ENCODE measurements at regions not wholly inside any gene's neighbourhood (a gene's known extent, or its start where the extent isn't known, plus 50 kb on each side); places are given as distances from the start of the nearest gene placed in this dataset.

- no peak for DNase-seq (ENCODE audit: low spot score)
Observed at GRCh38 chr3:67791620-67792019, 137.2 kb upstream of the SUCLG2 start.

GRCh38 chr3:67790043-67790442 lies 135.6 kb upstream of the SUCLG2 start:
- DNase-seq (ENCODE audit: low spot score), result no peak

- no peak for DNase-seq (ENCODE audit: low spot score)
Observed at GRCh38 chr3:67788396-67788795, 134.0 kb upstream of the SUCLG2 start.

GRCh38 chr3:67783281-67784250 lies 129.2 kb upstream of the SUCLG2 start:
- no peak for DNase-seq (ENCODE audit: low spot score)

- no peak for DNase-seq (ENCODE audit: low spot score)
Observed at GRCh38 chr3:67781871-67782270, 127.5 kb upstream of the SUCLG2 start.

- DNase-seq (ENCODE audit: low spot score), result no peak
Observed at GRCh38 chr3:67781218-67781617, 126.8 kb upstream of the SUCLG2 start.

- DNase-seq (ENCODE audit: low spot score), result no peak
Observed at GRCh38 chr3:67774676-67775075, 120.3 kb upstream of the SUCLG2 start.

- DNase-seq (ENCODE audit: low spot score), result no peak
Observed at GRCh38 chr3:67765575-67765974, 111.2 kb upstream of the SUCLG2 start.

- DNase-seq (ENCODE audit: low spot score), result no peak
Observed at GRCh38 chr3:67745296-67745695, 90.9 kb upstream of the SUCLG2 start.

GRCh38 chr3:67744699-67745098 lies 90.3 kb upstream of the SUCLG2 start:
- DNase-seq (ENCODE audit: low spot score), result no peak

- no peak for DNase-seq (ENCODE audit: low spot score)
Observed at GRCh38 chr3:67739851-67740250, 85.4 kb upstream of the SUCLG2 start.

- no peak for DNase-seq (ENCODE audit: low spot score)
Observed at GRCh38 chr3:67737906-67738865, 83.8 kb upstream of the SUCLG2 start.

GRCh38 chr3:67737140-67737539 lies 82.7 kb upstream of the SUCLG2 start:
- no peak for DNase-seq (ENCODE audit: low spot score)

- no peak for DNase-seq (ENCODE audit: low spot score)
Observed at GRCh38 chr3:67733269-67733950, 79.0 kb upstream of the SUCLG2 start.

- no peak for DNase-seq (ENCODE audit: low spot score)
Observed at GRCh38 chr3:67724434-67724833, 70.0 kb upstream of the SUCLG2 start.

- no peak for DNase-seq (ENCODE audit: low spot score)
Observed at GRCh38 chr3:67723863-67724262, 69.5 kb upstream of the SUCLG2 start.

- no peak for DNase-seq (ENCODE audit: low spot score)
Observed at GRCh38 chr3:67719333-67719732, 64.9 kb upstream of the SUCLG2 start.

- no peak for DNase-seq (ENCODE audit: low spot score)
Observed at GRCh38 chr3:67715971-67716370, 61.6 kb upstream of the SUCLG2 start.

GRCh38 chr3:67713764-67714469 lies 59.5 kb upstream of the SUCLG2 start:
- DNase-seq (ENCODE audit: low spot score), result no peak

- no peak for DNase-seq (ENCODE audit: low spot score)
Observed at GRCh38 chr3:67712259-67712658, 57.8 kb upstream of the SUCLG2 start.

GRCh38 chr3:67710396-67710795 lies 56.0 kb upstream of the SUCLG2 start:
- DNase-seq (ENCODE audit: low spot score), result no peak

Measured in left forelimb (tissue), 1 donor.